ENCODE measurements at regions not wholly inside any gene's neighbourhood (a gene's known extent, or its start where the extent isn't known, plus 50 kb on each side); places are given as distances from the start of the nearest gene placed in this dataset.
"Not testable (repeated sequence)": the region's sequence is repeated elsewhere in the genome, so short reads cannot be mapped to it uniquely, and the experiment has no call there.

DNA sequence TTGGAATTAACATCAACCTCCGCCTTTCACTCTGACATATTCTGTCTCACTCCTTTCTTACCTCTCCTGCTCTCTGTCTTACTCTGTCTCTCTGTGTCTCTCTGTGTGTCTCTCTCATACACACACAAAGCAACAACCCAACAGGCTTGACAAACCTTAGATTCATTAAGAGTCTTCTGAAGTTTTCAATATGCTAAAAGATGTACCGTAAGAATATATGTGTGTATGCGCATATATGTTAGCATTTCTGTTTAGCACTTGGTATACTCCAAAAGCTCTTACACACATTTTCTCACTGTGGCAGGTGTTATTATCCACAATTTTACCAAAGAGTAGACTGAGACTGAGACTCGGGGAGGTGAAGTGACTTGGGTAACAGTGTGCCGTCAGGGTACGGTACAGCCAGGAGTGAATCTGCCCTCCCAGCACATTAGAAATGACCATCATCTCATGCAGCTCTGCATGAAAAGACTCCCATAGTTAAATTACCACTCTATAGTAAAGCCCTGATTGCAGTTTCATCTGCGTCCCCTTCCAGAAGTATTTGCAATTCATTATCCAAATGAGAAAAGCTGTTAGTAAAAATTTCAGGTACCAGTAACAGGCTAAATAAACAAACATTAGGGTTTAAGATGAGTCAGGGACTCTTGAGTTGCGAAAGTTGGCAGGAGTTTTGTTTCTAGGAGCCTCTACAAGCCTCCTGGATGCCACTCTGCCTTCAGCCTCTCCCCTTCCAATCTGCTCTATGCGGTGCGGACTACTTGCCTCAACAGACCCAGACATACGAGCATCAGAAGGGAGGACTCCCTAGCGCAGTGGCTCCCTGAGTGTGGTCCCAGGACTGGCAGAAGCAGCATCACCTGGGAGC, 195.2 kb upstream of the TMEM45B start:
- DNase-seq: no peak
- in situ Hi-C loops (cut with MboI; ENCODE audit: low pct_unique_long_range_greater_than_20kb, low sequenced_read_pairs): no loop called here

DNA sequence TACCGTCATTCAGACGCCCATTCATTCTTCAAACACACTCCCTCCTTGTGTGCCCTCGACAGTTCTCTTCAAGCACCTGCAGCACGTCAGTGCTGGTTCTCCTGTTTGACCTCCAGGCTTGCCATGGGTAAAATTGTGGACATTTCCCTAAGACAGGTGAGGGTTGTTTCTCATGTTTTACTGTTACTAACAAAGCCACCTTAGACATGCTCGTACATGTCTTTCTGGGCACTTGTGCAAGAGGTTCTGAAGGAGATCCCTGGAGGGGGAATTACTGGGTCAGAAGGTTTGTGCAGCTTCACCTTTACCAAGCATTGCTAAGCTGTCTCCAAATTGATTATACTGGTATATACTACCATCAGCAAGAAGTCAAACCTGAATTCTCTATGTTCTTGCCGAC, 189.7 kb upstream of the TMEM45B start:
- no peak for DNase-seq
- in situ Hi-C loops (cut with MboI; ENCODE audit: low pct_unique_long_range_greater_than_20kb, low sequenced_read_pairs): no loop called here

GRCh38 chr11:129631201-129631600, 184.4 kb upstream of the TMEM45B start:
- DNase-seq: no peak
- in situ Hi-C loops (cut with MboI; ENCODE audit: low pct_unique_long_range_greater_than_20kb, low sequenced_read_pairs): no loop called here

DNA sequence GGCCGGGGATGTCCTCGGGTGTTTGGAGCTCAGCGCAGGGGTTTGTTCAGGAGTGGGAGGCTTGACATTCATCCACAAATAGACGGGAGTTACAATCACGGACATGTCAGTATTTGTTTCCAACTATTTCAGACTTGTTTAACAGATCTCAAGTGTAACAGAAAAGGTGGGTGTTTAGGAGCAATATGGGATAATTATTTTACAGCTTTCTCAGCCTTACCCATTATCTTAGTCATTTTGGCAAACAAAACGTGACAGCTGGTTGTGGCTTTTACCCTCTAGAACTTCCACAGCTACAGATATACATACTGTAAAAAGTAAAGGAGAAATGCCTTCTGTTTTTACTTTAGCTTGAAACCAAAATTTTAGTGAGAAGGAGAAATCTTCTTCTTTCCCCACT, 178.7 kb upstream of the TMEM45B start:
- in situ Hi-C loops (cut with MboI; ENCODE audit: low pct_unique_long_range_greater_than_20kb, low sequenced_read_pairs): no loop called here
- no peak for DNase-seq

GRCh38 chr11:129637473-129637872, 178.2 kb upstream of the TMEM45B start:
- in situ Hi-C loops (cut with MboI; ENCODE audit: low pct_unique_long_range_greater_than_20kb, low sequenced_read_pairs): no loop called here
- DNase-seq: no peak

GRCh38 chr11:129637983-129638776, 177.5 kb upstream of the TMEM45B start:
- in situ Hi-C loops (cut with MboI; ENCODE audit: low pct_unique_long_range_greater_than_20kb, low sequenced_read_pairs): no loop called here
- no peak for DNase-seq

- in situ Hi-C loops (cut with MboI; ENCODE audit: low pct_unique_long_range_greater_than_20kb, low sequenced_read_pairs): no loop called here
- no peak for DNase-seq
These were observed 176.3 kb upstream of the TMEM45B start for GRCh38 chr11:129639300-129639699.

GRCh38 chr11:129640671-129641070, 175.0 kb upstream of the TMEM45B start:
- in situ Hi-C loops (cut with MboI; ENCODE audit: low pct_unique_long_range_greater_than_20kb, low sequenced_read_pairs): no loop called here

DNA sequence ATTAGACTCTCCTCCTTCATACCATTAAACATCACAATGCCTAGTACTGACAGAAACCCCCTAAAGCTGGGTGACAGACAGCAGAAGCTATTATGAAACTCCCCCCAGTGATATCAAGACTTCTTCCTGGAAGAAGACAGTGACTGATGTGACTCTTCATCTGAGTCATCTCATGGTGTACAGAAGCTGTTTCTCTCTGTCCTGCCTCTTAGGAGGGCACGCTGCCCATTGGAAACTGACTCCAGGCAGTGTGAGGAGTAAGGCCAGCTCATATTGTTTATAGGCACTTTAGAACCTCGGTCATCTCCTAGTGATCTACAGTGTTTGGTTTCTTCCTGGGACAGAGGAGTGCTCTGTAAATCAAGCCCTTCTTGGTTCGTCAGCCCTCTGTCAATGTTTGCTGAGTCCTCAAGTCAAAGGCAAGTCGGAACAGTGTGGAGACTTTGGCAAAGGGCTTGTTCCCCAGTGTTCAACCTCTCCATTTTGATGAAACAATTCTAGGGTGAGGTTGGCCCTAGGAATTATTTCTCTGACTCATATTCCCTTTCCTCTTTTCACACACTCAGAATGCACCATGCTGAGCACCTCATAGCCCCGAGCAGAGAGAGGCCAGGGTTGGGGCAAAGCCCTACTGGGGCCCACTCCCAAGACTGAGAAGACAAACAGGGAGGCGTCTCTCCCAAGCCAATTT, 172.5 kb upstream of the TMEM45B start:
- no peak for DNase-seq
- in situ Hi-C loops (cut with MboI; ENCODE audit: low pct_unique_long_range_greater_than_20kb, low sequenced_read_pairs): no loop called here

More at GRCh38 chr11:129640671-129641070, 175.0 kb upstream of the TMEM45B start:
- no peak for DNase-seq

- in situ Hi-C loops (cut with MboI; ENCODE audit: low pct_unique_long_range_greater_than_20kb, low sequenced_read_pairs): no loop called here
- no peak for DNase-seq
These were observed 171.3 kb upstream of the TMEM45B start for GRCh38 chr11:129644326-129644725.

- in situ Hi-C loops (cut with MboI; ENCODE audit: low pct_unique_long_range_greater_than_20kb, low sequenced_read_pairs): no loop called here
These were observed 169.7 kb upstream of the TMEM45B start for GRCh38 chr11:129645943-129646342.

GRCh38 chr11:129650044-129650443, 165.6 kb upstream of the TMEM45B start:
- DNase-seq; in situ Hi-C loops (cut with MboI; ENCODE audit: low pct_unique_long_range_greater_than_20kb, low sequenced_read_pairs): not testable (repeated sequence)

More at GRCh38 chr11:129645943-129646342, 169.7 kb upstream of the TMEM45B start:
- DNase-seq: no peak

- DNase-seq: no peak
- in situ Hi-C loops (cut with MboI; ENCODE audit: low pct_unique_long_range_greater_than_20kb, low sequenced_read_pairs): no loop called here
These were observed 162.8 kb upstream of the TMEM45B start for GRCh38 chr11:129652835-129653234.

DNA sequence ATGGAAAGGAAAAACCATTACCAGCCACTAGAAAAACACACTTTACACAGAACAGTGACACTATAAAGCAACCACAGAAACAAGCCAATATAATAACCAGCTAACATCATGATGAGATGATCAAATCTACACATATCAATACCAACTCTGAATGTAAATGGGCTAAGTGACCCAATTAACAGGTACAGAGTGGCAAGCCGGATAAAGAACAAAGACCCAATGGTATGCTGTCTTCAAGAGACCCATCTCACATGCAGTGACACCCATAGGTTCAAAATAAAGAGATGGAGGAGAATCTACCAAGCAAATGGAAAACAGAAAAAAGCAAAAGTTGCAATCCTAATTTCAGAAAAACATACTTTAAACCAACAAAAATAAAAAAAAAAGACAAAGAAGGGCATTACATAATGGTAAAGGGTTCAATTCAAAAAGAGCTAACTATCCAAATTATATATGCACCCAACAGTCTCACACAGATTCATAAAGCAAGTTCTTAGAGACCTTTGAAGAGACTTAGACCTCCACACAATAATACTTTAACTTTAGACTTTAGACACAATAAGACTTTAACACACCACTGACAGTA, 160.3 kb upstream of the TMEM45B start:
- in situ Hi-C loops (cut with MboI; ENCODE audit: low pct_unique_long_range_greater_than_20kb, low sequenced_read_pairs): no loop called here
- no peak for DNase-seq

- DNase-seq: no peak
- in situ Hi-C loops (cut with MboI; ENCODE audit: low pct_unique_long_range_greater_than_20kb, low sequenced_read_pairs): no loop called here
These were observed 157.7 kb upstream of the TMEM45B start for GRCh38 chr11:129657866-129658525.

- DNase-seq: no peak
- in situ Hi-C loops (cut with MboI; ENCODE audit: low pct_unique_long_range_greater_than_20kb, low sequenced_read_pairs): no loop called here
These were observed 157.2 kb upstream of the TMEM45B start for GRCh38 chr11:129658526-129658867.

DNA sequence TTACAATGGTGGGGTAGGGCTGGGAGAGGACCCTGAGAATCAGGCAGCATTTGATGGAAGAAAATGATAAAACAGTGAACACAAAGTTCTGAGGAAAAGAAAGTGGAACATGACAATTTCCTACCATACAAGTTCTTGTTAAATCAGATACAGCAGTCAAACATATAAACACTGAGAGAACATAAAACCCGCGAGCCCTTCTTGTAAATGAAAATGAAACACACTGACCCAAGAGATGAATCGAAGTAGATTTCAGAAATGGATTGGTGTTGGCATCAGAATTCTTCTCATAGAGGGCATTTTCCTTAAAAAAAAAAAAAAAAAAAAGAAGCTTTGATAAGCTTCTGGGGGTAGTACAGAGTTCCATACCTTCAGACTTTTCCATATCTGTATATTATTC, 134.7 kb upstream of the TMEM45B start:
- DNase-seq: no peak
- in situ Hi-C loops (cut with MboI; ENCODE audit: low pct_unique_long_range_greater_than_20kb, low sequenced_read_pairs): no loop called here

GRCh38 chr11:129681344-129682114, 134.1 kb upstream of the TMEM45B start:
- DNase-seq: no peak
- in situ Hi-C loops (cut with MboI; ENCODE audit: low pct_unique_long_range_greater_than_20kb, low sequenced_read_pairs): no loop called here

All from KBM-7 (cell line).